ENCODE measurements at regions not wholly inside any gene's neighbourhood (a gene's known extent, or its start where the extent isn't known, plus 50 kb on each side); places are given as distances from the start of the nearest gene placed in this dataset.
"Not testable (repeated sequence)": the region's sequence is repeated elsewhere in the genome, so short reads cannot be mapped to it uniquely, and the experiment has no call there.

DNA sequence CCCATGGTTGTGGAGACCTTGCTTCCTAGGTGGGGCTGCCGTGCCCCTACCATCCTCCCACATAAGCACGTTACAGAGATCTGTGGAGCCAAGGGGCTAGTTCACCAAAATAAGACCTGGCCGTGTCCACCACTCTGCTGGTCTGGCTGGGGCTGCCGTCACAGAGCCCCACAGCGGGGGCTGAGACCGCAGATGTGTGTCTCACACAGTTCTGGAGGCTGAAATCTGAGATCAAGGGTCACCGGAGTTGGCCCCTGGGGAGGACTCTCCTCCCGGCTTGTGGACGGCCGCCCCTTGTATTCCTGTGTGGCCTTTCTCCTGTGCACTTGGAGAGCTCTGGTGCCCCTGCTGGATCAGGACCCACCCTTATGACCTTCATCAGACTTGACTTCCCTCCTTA, 147.4 kb downstream of the IGLL1 start:
- H4K91ac ChIP-seq (replicated peaks; ENCODE audit: insufficient read length, low read length); H3K4ac ChIP-seq (replicated peaks; ENCODE audit: insufficient read length, low read depth, low read length); H2BK120ac ChIP-seq (replicated peaks; ENCODE audit: low read depth, low read length); H2AFZ ChIP-seq (ENCODE audit: low read length); H4K20me1 ChIP-seq (replicated peaks in 1 of 2; ENCODE audit: control insufficient read depth in 1 of 2, insufficient read depth in 2 of 2, low read length in 2 of 2); H4K5ac ChIP-seq (ENCODE audit: insufficient read length, low read depth, low read length); H3K14ac ChIP-seq (ENCODE audit: insufficient read length); H3K56ac ChIP-seq (replicated peaks; ENCODE audit: insufficient read length, low read depth, low read length); H3K79me2 ChIP-seq (ENCODE audit: control insufficient read depth in 1 of 2, insufficient read depth in 2 of 2, low read length in 2 of 2); H3K36me3 ChIP-seq (ENCODE audit: control insufficient read depth in 2 of 4, insufficient read depth in 4 of 4, low read length in 3 of 4); H2AK5ac ChIP-seq (ENCODE audit: low read depth, low read length); FAIRE-seq; H2BK12ac ChIP-seq (ENCODE audit: low read depth, low read length); H3K23me2 ChIP-seq (ENCODE audit: low read depth, low read length); H2BK5ac ChIP-seq (ENCODE audit: low read depth, low read length); H3K4me3 ChIP-seq (ENCODE audit: extremely low read depth in 1 of 4, insufficient read depth in 2 of 4, low read depth in 3 of 4, low read length in 4 of 4); H3K4me1 ChIP-seq (replicated peaks in 1 of 4; ENCODE audit: control insufficient read depth in 3 of 4, insufficient read depth in 4 of 4, low read length in 3 of 4); H2BK20ac ChIP-seq (ENCODE audit: low read length); H3K9me3 ChIP-seq (ENCODE audit: insufficient read depth in 2 of 2, low read depth in 1 of 2, low read length in 1 of 2); H4K8ac ChIP-seq (ENCODE audit: extremely low read depth, insufficient read depth, low read length); H3K27me3 ChIP-seq (replicated peaks in 1 of 4; ENCODE audit: control insufficient read depth in 3 of 4, extremely low read depth in 1 of 4, insufficient read depth in 3 of 4, low read length in 3 of 4); DNase-seq (ENCODE audit: low read depth in 1 of 2, low spot score in 2 of 2); H3K27ac ChIP-seq (ENCODE audit: low read depth, low read length); H3K18ac ChIP-seq (ENCODE audit: extremely low read depth, low read length); H3K79me1 ChIP-seq (ENCODE audit: low read depth, low read length); H3K9ac ChIP-seq (replicated peaks in 1 of 4; ENCODE audit: extremely low read depth in 1 of 4, low read depth in 3 of 4, low read length in 3 of 4); POLR2A ChIA-PET (ENCODE audit: partially characterized antibody); H3K23ac ChIP-seq (ENCODE audit: insufficient read length): not testable (repeated sequence)
- H2BK15ac ChIP-seq (ENCODE audit: low read length) = 0 out of 2 replicates have a peak overlapping the region, but pooled peaks have one; percentile 61
- peak overlapping the region; percentile 51 to 57; a peak in 2 of 4 replicates for H3K4me2 ChIP-seq (ENCODE audit: insufficient read depth in 1 of 2, low read depth in 2 of 2, low read length in 2 of 2)
- 86% methylated on average over 10 of the region's 10 CpGs; no CpG with 5 or more reads in 1 of the 2 experiments for WGBS, 2 experiments (ENCODE audit: extremely low coverage in 1 of 2, insufficient coverage in 1 of 2, insufficient read length in 1 of 2, insufficient replicate concordance in 2 of 2, low coverage in 1 of 2, low lambda C conversion rate in 2 of 2, missing lambda C conversion rate in 1 of 2)
- CTCF ChIA-PET (ENCODE audit: partially characterized antibody) = interaction anchor here (1.7 kb wide), 1 partner anchor 15 kb away, joined by 4 read pairs; no protein-coding TSS in a partner anchor

Measured in H1 (cell line).